Fibroblast of gingiva (primary cell): ENCODE measurements at regions not wholly inside any gene's neighbourhood (a gene's known extent, or its start where the extent isn't known, plus 50 kb on each side); places are given as distances from the start of the nearest gene placed in this dataset.

Experiments used
- DNase-seq: peaks from one replicate; pipeline ENCODE4 v3.0.0-alpha.2; 2011; ENCODE audit warnings: low read depth

GRCh38 chr2:59068255-59068654 lies 827.1 kb upstream of the FANCL start:
- DNase-seq, result no peak

- no peak for DNase-seq
Measured at GRCh38 chr2:59066787-59067399, 825.8 kb upstream of the FANCL start.

DNA sequence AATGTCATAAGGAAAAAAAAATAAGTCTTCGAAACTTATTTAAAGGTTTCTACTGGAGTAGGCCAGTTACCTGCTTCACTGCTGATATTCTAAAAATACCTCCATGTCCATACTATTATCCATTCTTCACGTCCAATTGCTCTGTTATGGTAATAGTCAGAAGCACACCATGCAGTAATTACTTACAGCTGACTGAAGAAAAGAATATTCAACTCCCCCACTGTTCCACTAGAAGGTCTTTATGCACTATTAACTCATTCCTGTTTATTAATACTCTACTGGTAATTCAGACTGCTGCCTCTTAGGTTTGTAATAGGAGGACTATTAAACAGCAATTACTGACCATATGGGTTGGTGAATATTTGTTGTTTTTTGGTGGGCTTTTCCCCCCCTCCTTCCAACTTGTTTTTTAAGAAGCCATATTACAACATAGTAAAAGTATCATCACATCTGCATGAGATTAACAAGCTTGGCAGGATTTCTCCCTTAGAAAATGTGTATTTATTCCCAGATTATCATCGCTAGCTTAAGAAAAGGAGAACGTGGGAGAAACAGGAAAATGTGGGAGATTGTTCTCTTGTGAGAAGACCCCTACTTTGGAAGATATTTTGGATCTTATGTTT lies 806.4 kb upstream of the FANCL start:
- DNase-seq, result no peak

- DNase-seq, result no peak
Measured at GRCh38 chr2:59046401-59047372, 805.6 kb upstream of the FANCL start.

GRCh38 chr2:59044736-59045135 lies 803.6 kb upstream of the FANCL start:
- no peak for DNase-seq

DNA sequence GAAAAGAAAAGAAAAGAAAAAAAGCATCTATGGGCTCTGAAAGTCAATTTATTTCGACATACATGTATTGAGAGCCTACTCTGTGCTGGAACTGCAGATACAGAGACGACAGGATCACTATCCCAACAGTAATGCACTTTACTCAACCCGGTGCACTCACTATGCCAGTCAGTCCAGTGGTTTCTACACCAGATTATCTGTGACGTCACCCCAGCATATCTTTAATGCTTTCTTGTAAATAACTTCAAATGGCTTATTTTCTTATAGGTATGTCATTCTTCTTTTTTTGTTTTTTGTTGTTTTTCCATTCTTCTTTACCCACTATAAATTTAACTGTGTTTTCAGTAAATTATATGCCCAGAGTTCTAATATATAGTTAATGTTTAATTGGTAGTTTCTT lies 800.0 kb upstream of the FANCL start:
- DNase-seq, result no peak

GRCh38 chr2:59034837-59035236 lies 793.7 kb upstream of the FANCL start:
- no peak for DNase-seq

DNA sequence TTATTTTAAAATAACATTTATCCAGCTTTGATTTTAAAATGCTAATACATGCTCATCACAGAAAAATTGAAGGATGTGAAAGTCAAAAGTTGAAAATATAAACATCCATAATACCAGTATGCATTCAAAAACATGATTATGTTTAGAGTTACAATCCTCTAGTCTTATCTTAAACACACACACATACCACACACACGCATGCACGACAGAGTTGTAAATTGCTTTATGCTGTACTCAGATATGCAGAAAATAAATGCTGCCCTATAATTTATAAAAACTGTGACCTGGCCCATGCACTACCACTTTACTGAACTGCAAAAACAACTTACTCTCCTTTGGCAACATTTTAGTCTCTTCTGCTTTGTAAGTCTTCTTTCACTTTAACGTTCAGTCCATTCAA lies 793.0 kb upstream of the FANCL start:
- DNase-seq, result no peak

DNA sequence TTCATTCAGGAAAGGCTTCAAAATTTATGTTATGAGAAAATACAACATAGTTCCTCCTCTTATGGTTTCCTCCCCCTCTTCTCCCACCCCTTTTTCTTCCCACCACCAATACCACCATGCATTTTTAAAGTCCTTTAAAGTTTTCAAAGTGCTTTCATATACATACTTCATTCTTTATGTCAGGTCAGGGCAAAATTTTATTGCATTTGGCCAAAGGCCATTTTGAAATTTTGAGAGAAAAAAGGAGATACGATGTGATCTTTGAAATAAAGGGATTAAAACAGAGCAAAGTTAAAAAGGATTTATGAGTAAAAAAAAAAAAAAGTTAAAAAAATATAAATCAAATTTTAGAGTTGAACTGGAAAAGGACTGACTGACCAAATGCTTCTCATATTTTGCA lies 792.5 kb upstream of the FANCL start:
- DNase-seq, result no peak

DNA sequence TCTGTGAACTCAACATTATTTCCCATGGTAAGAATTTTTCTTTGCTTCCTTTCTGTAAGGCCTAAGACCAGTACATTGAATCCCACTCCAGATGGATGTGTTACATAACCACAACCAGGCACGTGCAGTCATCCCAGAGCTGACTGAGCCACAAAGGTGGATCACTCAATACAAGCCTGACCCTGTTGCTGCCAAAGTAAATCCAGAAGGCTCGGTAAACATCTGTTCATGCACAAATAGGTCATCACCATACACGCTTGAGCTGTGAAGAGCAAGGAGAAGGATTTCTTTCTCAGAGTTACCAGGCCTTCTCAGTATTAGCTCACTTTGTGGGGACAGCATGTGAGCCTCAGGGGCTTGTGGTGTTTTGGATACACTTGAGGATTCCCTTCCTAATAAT lies 791.4 kb upstream of the FANCL start:
- DNase-seq, result no peak

DNA sequence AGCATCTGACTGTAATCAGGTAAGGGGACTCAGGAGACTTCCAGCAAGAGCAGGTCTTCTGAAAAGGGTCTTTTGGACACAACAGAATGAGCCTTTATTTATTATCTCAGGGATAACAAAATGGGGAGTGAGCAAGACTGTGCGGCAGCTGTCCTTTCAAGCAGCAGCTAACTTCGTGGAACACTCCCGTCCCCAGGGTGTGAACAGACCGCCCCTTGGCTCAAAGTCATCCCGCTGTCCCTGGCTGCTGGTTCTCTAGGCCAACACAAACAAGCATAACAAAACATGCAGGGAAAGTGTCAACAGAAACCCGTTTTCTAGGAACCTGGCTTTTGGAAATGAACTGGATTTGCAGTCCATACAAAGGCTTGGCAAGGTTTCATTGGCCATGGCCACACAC lies 787.9 kb upstream of the FANCL start:
- DNase-seq, result no peak

GRCh38 chr2:59027320-59027719 lies 786.2 kb upstream of the FANCL start:
- DNase-seq, result no peak

DNA sequence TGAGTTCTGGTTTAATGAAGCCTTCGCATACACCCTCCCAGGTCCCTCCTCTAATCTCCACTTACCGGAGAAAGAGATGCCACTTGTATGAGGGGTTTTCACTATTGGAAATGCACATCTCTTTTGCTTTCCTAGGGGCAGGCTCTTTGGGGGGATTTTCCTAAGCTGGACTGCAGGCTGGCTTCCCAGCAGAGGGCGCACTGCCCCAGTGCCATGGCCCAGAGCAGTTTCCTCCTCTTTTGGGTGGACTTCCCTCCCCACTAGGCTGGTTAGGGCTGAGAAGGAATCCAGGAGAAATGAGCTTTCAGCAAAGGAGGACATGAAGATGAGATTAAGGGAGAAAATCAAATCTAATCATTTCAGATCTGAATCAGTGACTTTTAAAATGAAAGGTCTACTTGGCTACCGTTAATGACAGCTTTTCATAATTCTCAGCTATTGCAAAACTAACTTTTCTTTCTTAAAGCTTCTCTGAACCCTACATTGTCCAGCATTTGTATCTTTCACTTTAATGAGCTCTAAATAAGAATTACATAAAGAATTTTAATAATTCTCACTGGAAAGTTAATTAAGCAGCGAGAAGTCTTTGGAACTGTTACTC lies 784.1 kb upstream of the FANCL start:
- no peak for DNase-seq

DNA sequence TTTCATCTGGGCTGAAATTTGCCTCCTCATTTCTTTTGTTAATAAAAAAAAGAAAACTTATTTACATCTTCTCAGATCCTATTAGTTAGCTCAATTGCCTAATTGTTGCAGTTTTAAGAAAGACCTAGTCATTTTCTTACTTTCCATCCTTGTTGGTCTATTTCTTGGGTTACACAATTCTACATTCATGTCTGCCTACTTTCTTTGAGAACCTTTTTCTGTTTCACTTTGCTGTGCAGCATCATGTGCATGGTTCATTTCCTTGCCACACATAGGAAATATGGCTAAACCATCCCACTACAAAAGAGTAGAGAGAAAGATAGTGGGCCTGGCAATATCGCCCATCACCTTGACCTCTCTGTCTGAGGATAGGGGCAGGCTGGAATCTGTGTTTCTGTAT lies 780.7 kb upstream of the FANCL start:
- no peak for DNase-seq

- DNase-seq, result no peak
Measured at GRCh38 chr2:59019566-59020159, 778.5 kb upstream of the FANCL start.

- no peak for DNase-seq
Measured at GRCh38 chr2:59018737-59019136, 777.6 kb upstream of the FANCL start.

DNA sequence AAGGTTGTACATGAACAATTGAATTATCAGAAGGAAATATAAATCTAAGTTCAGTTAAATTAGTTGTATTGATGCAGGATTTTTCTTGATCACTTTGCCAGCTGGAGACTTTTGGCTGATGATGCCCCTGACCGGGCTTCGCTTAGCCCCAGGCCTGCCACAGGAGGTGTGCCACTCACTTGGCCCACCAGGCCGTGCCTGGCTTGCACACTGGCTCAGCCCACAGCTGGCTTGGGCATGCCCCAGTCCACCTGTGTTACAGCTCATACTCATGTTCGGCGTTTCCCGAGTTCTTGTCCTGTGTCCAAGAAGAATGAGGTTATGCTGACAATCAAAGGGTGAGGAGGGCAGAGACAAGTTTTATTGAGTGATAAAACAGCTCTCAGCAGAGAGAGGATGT lies 773.9 kb upstream of the FANCL start:
- DNase-seq, result no peak

DNA sequence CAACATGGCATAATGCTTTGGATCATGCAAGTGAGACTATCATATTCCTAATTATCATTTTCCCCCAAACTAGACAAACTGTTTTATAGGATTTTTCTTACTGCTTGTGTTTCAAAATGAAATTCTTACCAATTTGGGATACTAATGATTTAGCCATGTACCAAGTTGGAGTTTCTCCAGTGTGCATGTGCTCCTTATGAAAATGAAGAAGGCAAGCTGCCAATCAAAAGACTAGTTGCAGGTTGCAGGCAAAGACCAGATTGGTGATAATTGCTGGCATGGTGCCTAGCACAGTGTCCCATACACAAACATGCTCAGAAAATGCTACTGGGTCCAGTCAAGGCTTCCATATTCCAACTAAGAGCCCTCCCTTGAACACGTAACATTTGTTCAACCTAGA lies 771.8 kb upstream of the FANCL start:
- no peak for DNase-seq

GRCh38 chr2:59012234-59012633 lies 771.1 kb upstream of the FANCL start:
- DNase-seq, result no peak

GRCh38 chr2:59008950-59009349 lies 767.8 kb upstream of the FANCL start:
- DNase-seq, result no peak

GRCh38 chr2:59005836-59006615 lies 764.9 kb upstream of the FANCL start:
- no peak for DNase-seq

- DNase-seq, result no peak
Measured at GRCh38 chr2:59004621-59005020, 763.5 kb upstream of the FANCL start.
